WTC11 (cell line): ENCODE measurements at regions not wholly inside any gene's neighbourhood (a gene's known extent, or its start where the extent isn't known, plus 50 kb on each side); places are given as distances from the start of the nearest gene placed in this dataset.

Source experiments
- ATAC-seq: fragments of 200-7000 bp; cut with Tn5 transposase; 2 replicates; pipeline ENCODE4 v1.10.0; 2021; ENCODE audit warnings: mild to moderate bottlenecking, moderate library complexity
- CTCF ChIA-PET: fragments of 300-600 bp; sonication (Branson Sonifier 250); formaldehyde crosslinking; loops from one replicate; lab custom pipeline; 2021; ENCODE audit warnings: antibody characterized with exemption; lab: Charles Lee
- POLR2A ChIA-PET: fragments of 350-600 bp; sonication (Branson Sonifier 250); formaldehyde crosslinking; loops from one replicate; lab custom pipeline; 2021; ENCODE audit warnings: antibody characterized with exemption; lab: Charles Lee
- DNase-seq: peaks from one replicate; pipeline ENCODE4 v3.0.0; 2021; ENCODE audit warnings: low spot score
- H3K27ac Mint-ChIP-seq: 2 replicates; pipeline ENCODE4 v1.8.0; 2021; ENCODE audit warnings: mixed read lengths
- H3K27me3 Mint-ChIP-seq: 2 replicates; pipeline ENCODE4 v1.8.0; 2021; ENCODE audit warnings: low read depth, mild to moderate bottlenecking, moderate library complexity, mixed read lengths
- H3K36me3 Mint-ChIP-seq: 2 replicates; pipeline ENCODE4 v1.8.0; 2021; ENCODE audit warnings: mixed read lengths
- H3K4me1 Mint-ChIP-seq: 2 replicates; pipeline ENCODE4 v1.8.0; 2022; ENCODE audit warnings: mixed read lengths
- H3K4me3 Mint-ChIP-seq: 2 replicates; pipeline ENCODE4 v1.8.0; 2021; ENCODE audit warnings: mild to moderate bottlenecking, moderate library complexity, mixed read lengths
- H3K9me3 Mint-ChIP-seq: 2 replicates; pipeline ENCODE4 v1.8.0; 2021; ENCODE audit warnings: mixed read lengths
- AFF4 ChIP-seq: sonication (generic); formaldehyde crosslinking; IDR thresholded peaks from 2 replicates; pipeline ENCODE4 v1.8.1; 2023; ENCODE audit warnings: mild to moderate bottlenecking, missing genetic modification reagents, borderline replicate concordance
- ATF3 ChIP-seq: sonication (generic); formaldehyde crosslinking; conservative IDR thresholded peaks from 2 replicates; pipeline ENCODE4 v1.8.1; 2022; ENCODE audit warnings: mild to moderate bottlenecking, missing genetic modification reagents
- CBFB ChIP-seq: sonication (generic); formaldehyde crosslinking; IDR thresholded peaks from 2 replicates; pipeline ENCODE4 v1.8.1; 2022; ENCODE audit warnings: mild to moderate bottlenecking, low read depth, missing genetic modification reagents
- CREB1 ChIP-seq: sonication (generic); formaldehyde crosslinking; IDR thresholded peaks from 2 replicates; pipeline ENCODE4 v1.8.0; 2023; ENCODE audit warnings: mild to moderate bottlenecking, missing genetic modification reagents
- E2F5 ChIP-seq: sonication (generic); formaldehyde crosslinking; IDR thresholded peaks from 2 replicates; pipeline ENCODE4 v1.8.1; 2022; ENCODE audit warnings: mild to moderate bottlenecking, moderate library complexity, missing genetic modification reagents
- ETV6 ChIP-seq: sonication (generic); formaldehyde crosslinking; IDR thresholded peaks from 2 replicates; pipeline ENCODE4 v1.8.1; 2022; ENCODE audit warnings: mild to moderate bottlenecking, missing genetic modification reagents
- FOXJ3 ChIP-seq: sonication (generic); formaldehyde crosslinking; IDR thresholded peaks from 2 replicates; pipeline ENCODE4 v1.9.0; 2021; ENCODE audit warnings: missing genetic modification reagents, mild to moderate bottlenecking, borderline replicate concordance
- GTF2I ChIP-seq: fragments of 250-450 bp; sonication (Bioruptor Pico); conservative IDR thresholded peaks from 2 replicates; pipeline ENCODE4 v1.4.0; 2021; ENCODE audit warnings: mild to moderate bottlenecking
- JAZF1 ChIP-seq: fragments of 250-450 bp; sonication (Bioruptor Pico); IDR thresholded peaks from 2 replicates; pipeline ENCODE4 v1.9.0; 2021; ENCODE audit warnings: moderate library complexity, mild to moderate bottlenecking, inconsistent platforms
- KAT7 ChIP-seq: sonication (generic); formaldehyde crosslinking; IDR thresholded peaks from 2 replicates; pipeline ENCODE4 v1.8.1; 2023; ENCODE audit warnings: missing genetic modification reagents, mild to moderate bottlenecking, borderline replicate concordance
- MXD4 ChIP-seq: fragments of 250-450 bp; sonication (Bioruptor Pico); IDR thresholded peaks from 2 replicates; pipeline ENCODE4 v1.8.0; 2021; ENCODE audit warnings: mild to moderate bottlenecking, moderate library complexity, borderline replicate concordance
- PRDM15 ChIP-seq: sonication (generic); formaldehyde crosslinking; IDR thresholded peaks from 2 replicates; pipeline ENCODE4 v1.8.0; 2022; ENCODE audit warnings: missing genetic modification reagents
- SMAD4 ChIP-seq: sonication (generic); formaldehyde crosslinking; IDR thresholded peaks from 2 replicates; pipeline ENCODE4 v1.8.0; 2022; ENCODE audit warnings: mild to moderate bottlenecking, missing genetic modification reagents
- SP1 ChIP-seq: sonication (generic); formaldehyde crosslinking; conservative IDR thresholded peaks from 2 replicates; pipeline ENCODE4 v1.8.1; 2022; ENCODE audit warnings: missing genetic modification reagents
- ZBTB43 ChIP-seq: sonication (generic); formaldehyde crosslinking; IDR thresholded peaks from 2 replicates; pipeline ENCODE4 v1.8.1; 2023; ENCODE audit warnings: mild to moderate bottlenecking, missing genetic modification reagents
- ZNF232 ChIP-seq: sonication (generic); formaldehyde crosslinking; IDR thresholded peaks from 2 replicates; pipeline ENCODE4 v1.8.0; 2022; ENCODE audit warnings: mild to moderate bottlenecking, missing genetic modification reagents

- no peak overlapping the region for H3K27ac Mint-ChIP-seq
- no peak overlapping the region for H3K4me3 Mint-ChIP-seq
- peaks cover 21% of the 10 kb centered on the region for H3K4me1 Mint-ChIP-seq
- TF ChIP-seq GTF2I (CRISPR knock-in tag), result no peak
- TF ChIP-seq JAZF1 (CRISPR knock-in tag), result no peak
- TF ChIP-seq E2F5 (CRISPR knock-in tag), result no peak
- CTCF ChIA-PET, result no interaction called here
- DNase-seq (no peak), ATAC-seq (no peak)
- H3K9me3 Mint-ChIP-seq, result peaks cover 11% of the 10 kb centered on the region
- H3K27me3 Mint-ChIP-seq, result no peaks in the 10 kb centered on the region
- peaks cover 13% of the 10 kb centered on the region for H3K36me3 Mint-ChIP-seq
- POLR2A ChIA-PET, result no interaction called here
These were observed 202.6 kb upstream of the VCX start for GRCh38 chrX:7640392-7640791.

- Mint-ChIP-seq H3K4me3 (no peak overlapping the region), H3K27ac (no peak overlapping the region), H3K4me1 (peaks cover 12% of the 10 kb centered on the region), H3K36me3 (peaks cover 13% of the 10 kb centered on the region), H3K9me3 (peaks cover 11% of the 10 kb centered on the region), H3K27me3 (no peaks in the 10 kb centered on the region)
- TF ChIP-seq CBFB (CRISPR knock-in tag) (no peak), KAT7 (CRISPR knock-in tag) (no peak), ZBTB43 (no peak), ATF3 (no peak), FOXJ3 (CRISPR knock-in tag) (no peak), E2F5 (CRISPR knock-in tag) (no peak), PRDM15 (no peak), CREB1 (CRISPR knock-in tag) (no peak), MXD4 (CRISPR knock-in tag) (no peak), AFF4 (CRISPR knock-in tag) (no peak), SP1 (CRISPR knock-in tag) (no peak), SMAD4 (CRISPR knock-in tag) (no peak), ETV6 (CRISPR knock-in tag) (no peak), ZNF232 (CRISPR knock-in tag) (no peak)
- no peak for DNase-seq
- POLR2A ChIA-PET, result no interaction called here
- CTCF ChIA-PET, result interaction anchor here (0.7 to 1.1 kb wide), 3 partner anchors 11 to 51 kb away, joined by 3 to 5 read pairs (median 3); no protein-coding TSS in a partner anchor
- no peak for ATAC-seq
These were observed 204.8 kb upstream of the VCX start for GRCh38 chrX:7638078-7638710.
